ENCODE measurements at regions not wholly inside any gene's neighbourhood (a gene's known extent, or its start where the extent isn't known, plus 50 kb on each side); places are given as distances from the start of the nearest gene placed in this dataset.
A peak's percentile ranks its signal among the peaks of the same experiment; 100 is the strongest.
"Not testable (repeated sequence)": the region's sequence is repeated elsewhere in the genome, so short reads cannot be mapped to it uniquely, and the experiment has no call there.

DNA sequence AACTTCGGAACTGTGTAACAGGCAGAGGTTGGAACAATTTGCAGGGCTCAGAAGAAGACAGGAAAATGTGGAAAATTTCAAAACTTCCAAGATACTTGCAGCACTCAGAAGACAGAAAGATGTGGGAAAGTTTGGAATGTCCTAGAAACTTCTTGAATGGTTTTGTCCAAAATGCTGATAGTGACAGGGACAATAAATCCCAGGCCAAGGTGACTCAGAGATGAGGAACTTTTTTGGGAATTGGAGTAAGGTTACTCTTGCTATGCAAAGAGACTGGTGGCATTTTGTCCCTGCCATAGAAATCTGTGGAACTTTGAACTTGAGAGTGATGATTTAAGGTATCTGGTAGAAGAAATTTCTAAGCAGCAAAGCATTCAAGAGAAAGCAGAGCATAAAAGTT lies 2055.6 kb upstream of the C9orf72 start:
- H4K91ac ChIP-seq (ENCODE audit: low read depth, low read length); H3K18ac ChIP-seq (ENCODE audit: low read length); H2AFZ ChIP-seq (ENCODE audit: insufficient read depth, low read length, poor library complexity); H4K8ac ChIP-seq (ENCODE audit: low read depth, low read length); H3K36me3 ChIP-seq (ENCODE audit: control insufficient read depth in 1 of 2, insufficient read depth in 2 of 2, low read length in 2 of 2); H2BK120ac ChIP-seq (ENCODE audit: insufficient read depth, low read length, poor library complexity); H3K4me3 ChIP-seq (ENCODE audit: low read depth, low read length); H3K9me3 ChIP-seq (ENCODE audit: insufficient read depth, low read depth, low read length); H3K4me1 ChIP-seq (ENCODE audit: control insufficient read depth in 1 of 2, insufficient read depth in 2 of 2, low read length in 2 of 2); H3K4ac ChIP-seq (ENCODE audit: low read depth, low read length); H3K14ac ChIP-seq (ENCODE audit: low read length); H3K23ac ChIP-seq (ENCODE audit: low read length); H2BK5ac ChIP-seq (ENCODE audit: low read depth, low read length, poor library complexity); H2BK12ac ChIP-seq (ENCODE audit: low read length); H3K4me2 ChIP-seq (ENCODE audit: low read length); H3K79me2 ChIP-seq (ENCODE audit: control insufficient read depth, insufficient read depth, low read length, poor library complexity); H2AK5ac ChIP-seq (ENCODE audit: low read length); H4K12ac ChIP-seq (ENCODE audit: low read depth, low read length); H3K79me1 ChIP-seq (ENCODE audit: low read length); H3K27me3 ChIP-seq (ENCODE audit: insufficient read depth, low read length); H3K27ac ChIP-seq (ENCODE audit: low read depth, low read length); H3K9ac ChIP-seq (ENCODE audit: low read length): not testable (repeated sequence)
- no CpG with 5 or more reads among the region's 1 CpG for WGBS (ENCODE audit: extremely low coverage, insufficient coverage, insufficient read length)
- peak in 1 of 2 donors; percentile 5 for DNase-seq

DNA sequence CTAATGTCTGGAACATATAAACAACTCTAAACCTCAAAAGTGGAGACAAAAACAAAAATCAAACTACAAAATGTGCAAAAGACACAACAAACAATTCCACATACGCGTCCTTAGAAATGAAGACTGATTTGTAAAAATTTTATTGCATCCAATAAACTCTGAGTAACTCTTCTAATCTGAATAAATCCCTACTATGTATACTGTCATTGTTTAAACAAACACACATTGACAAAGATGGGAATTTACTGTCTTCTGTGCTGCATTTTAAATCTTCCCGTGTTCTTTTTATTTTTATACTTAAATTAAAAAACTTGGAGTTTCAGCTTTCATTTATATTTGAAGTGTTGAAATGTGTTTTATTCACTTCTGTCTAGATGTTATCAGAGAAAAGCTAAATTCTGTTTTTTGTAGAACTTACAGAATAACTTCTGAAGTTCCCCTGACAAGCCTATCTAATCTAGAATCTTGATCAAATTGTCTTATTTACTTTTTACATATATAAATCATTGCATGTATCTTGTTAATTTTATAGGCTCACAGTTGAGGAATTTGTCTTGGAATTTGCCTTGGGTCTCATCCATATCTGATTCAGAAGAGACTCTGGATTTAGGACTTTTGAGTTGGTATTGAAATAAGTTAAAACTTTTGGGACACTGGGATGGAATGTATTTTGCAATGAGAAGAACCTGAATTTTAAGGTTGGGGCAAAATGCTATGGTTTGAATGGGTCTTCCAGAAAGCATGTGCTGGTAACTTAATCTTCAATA lies 2064.4 kb upstream of the C9orf72 start:
- H3K18ac ChIP-seq (ENCODE audit: low read length) = no peak overlapping the region
- H2AK5ac ChIP-seq (ENCODE audit: low read length) = no peak overlapping the region
- H3K4me2 ChIP-seq (ENCODE audit: low read length) = no peak overlapping the region
- no peak overlapping the region for H4K91ac ChIP-seq (ENCODE audit: low read depth, low read length)
- no peak overlapping the region for H3K27ac ChIP-seq (ENCODE audit: low read depth, low read length)
- H3K27me3 ChIP-seq (ENCODE audit: insufficient read depth, low read length) = no peaks in the 10 kb centered on the region
- no peak overlapping the region for H2BK5ac ChIP-seq (ENCODE audit: low read depth, low read length, poor library complexity)
- no peak overlapping the region for H4K12ac ChIP-seq (ENCODE audit: low read depth, low read length)
- no peak overlapping the region for H2BK120ac ChIP-seq (ENCODE audit: insufficient read depth, low read length, poor library complexity)
- no peak overlapping the region for H3K4ac ChIP-seq (ENCODE audit: low read depth, low read length)
- no peaks in the 10 kb centered on the region for H3K79me2 ChIP-seq (ENCODE audit: control insufficient read depth, insufficient read depth, low read length, poor library complexity)
- no peak overlapping the region for H3K4me3 ChIP-seq (ENCODE audit: low read depth, low read length)
- H3K9ac ChIP-seq (ENCODE audit: low read length) = no peak overlapping the region
- H4K8ac ChIP-seq (ENCODE audit: low read depth, low read length) = no peak overlapping the region
- H3K23ac ChIP-seq (ENCODE audit: low read length) = no peak overlapping the region
- WGBS (ENCODE audit: extremely low coverage, insufficient coverage, insufficient read length) = no CpG with 5 or more reads among the region's 3 CpGs
- no peaks in the 10 kb centered on the region for H3K79me1 ChIP-seq (ENCODE audit: low read length)
- H2AFZ ChIP-seq (ENCODE audit: insufficient read depth, low read length, poor library complexity) = no peak overlapping the region
- no peaks in the 10 kb centered on the region for H3K4me1 ChIP-seq (ENCODE audit: control insufficient read depth in 1 of 2, insufficient read depth in 2 of 2, low read length in 2 of 2)
- H3K14ac ChIP-seq (ENCODE audit: low read length) = no peak overlapping the region
- H3K9me3 ChIP-seq (ENCODE audit: insufficient read depth, low read depth, low read length) = no peaks in the 10 kb centered on the region
- H2BK12ac ChIP-seq (ENCODE audit: low read length) = no peak overlapping the region
- DNase-seq = peak in 1 of 2 donors; percentile 8
- H3K36me3 ChIP-seq (ENCODE audit: control insufficient read depth in 1 of 2, insufficient read depth in 2 of 2, low read length in 2 of 2) = no peaks in the 10 kb centered on the region

DNA sequence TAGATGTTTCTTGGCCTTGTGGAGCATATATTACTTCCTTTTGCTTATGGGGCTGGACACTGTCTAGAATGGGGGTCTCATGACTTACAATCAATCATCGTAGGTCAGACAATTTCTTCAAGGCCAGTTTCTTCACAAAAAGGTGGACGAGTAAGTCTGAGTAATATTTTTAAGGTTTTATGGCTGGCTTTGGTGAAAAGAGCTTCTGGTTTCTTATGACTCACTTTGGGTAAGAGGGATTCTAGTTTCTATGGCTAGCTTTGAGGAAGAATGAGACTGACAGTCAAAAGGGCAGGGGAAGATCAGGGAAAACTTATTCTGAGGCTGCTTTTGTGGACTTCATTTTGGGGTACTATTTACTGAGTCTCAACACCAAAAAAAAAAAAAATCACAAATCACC lies 2067.2 kb upstream of the C9orf72 start:
- H3K27ac ChIP-seq (ENCODE audit: low read depth, low read length) = no peak overlapping the region
- no peak for DNase-seq
- H3K23ac ChIP-seq (ENCODE audit: low read length) = no peak overlapping the region
- no peak overlapping the region for H2BK5ac ChIP-seq (ENCODE audit: low read depth, low read length, poor library complexity)
- no peak overlapping the region for H2AFZ ChIP-seq (ENCODE audit: insufficient read depth, low read length, poor library complexity)
- H3K9me3 ChIP-seq (ENCODE audit: insufficient read depth, low read depth, low read length) = no peaks in the 10 kb centered on the region
- no peak overlapping the region for H3K14ac ChIP-seq (ENCODE audit: low read length)
- WGBS (ENCODE audit: extremely low coverage, insufficient coverage, insufficient read length) = no CpG with 5 or more reads among the region's 2 CpGs
- H3K4me3 ChIP-seq (ENCODE audit: low read depth, low read length) = no peak overlapping the region
- no peak overlapping the region for H3K4me2 ChIP-seq (ENCODE audit: low read length)
- H3K4me1 ChIP-seq (ENCODE audit: control insufficient read depth in 1 of 2, insufficient read depth in 2 of 2, low read length in 2 of 2) = no peaks in the 10 kb centered on the region
- peak overlapping the region; percentile 14 for H2BK12ac ChIP-seq (ENCODE audit: low read length)
- H3K79me1 ChIP-seq (ENCODE audit: low read length) = no peaks in the 10 kb centered on the region
- no peak overlapping the region for H3K18ac ChIP-seq (ENCODE audit: low read length)
- no peak overlapping the region for H2BK120ac ChIP-seq (ENCODE audit: insufficient read depth, low read length, poor library complexity)
- H3K36me3 ChIP-seq (ENCODE audit: control insufficient read depth in 1 of 2, insufficient read depth in 2 of 2, low read length in 2 of 2) = no peaks in the 10 kb centered on the region
- H3K4ac ChIP-seq (ENCODE audit: low read depth, low read length) = no peak overlapping the region
- H3K79me2 ChIP-seq (ENCODE audit: control insufficient read depth, insufficient read depth, low read length, poor library complexity) = no peaks in the 10 kb centered on the region
- no peaks in the 10 kb centered on the region for H3K27me3 ChIP-seq (ENCODE audit: insufficient read depth, low read length)
- H4K91ac ChIP-seq (ENCODE audit: low read depth, low read length) = no peak overlapping the region
- H4K8ac ChIP-seq (ENCODE audit: low read depth, low read length) = no peak overlapping the region
- no peak overlapping the region for H3K9ac ChIP-seq (ENCODE audit: low read length)
- H2AK5ac ChIP-seq (ENCODE audit: low read length) = no peak overlapping the region
- H4K12ac ChIP-seq (ENCODE audit: low read depth, low read length) = no peak overlapping the region

DNA sequence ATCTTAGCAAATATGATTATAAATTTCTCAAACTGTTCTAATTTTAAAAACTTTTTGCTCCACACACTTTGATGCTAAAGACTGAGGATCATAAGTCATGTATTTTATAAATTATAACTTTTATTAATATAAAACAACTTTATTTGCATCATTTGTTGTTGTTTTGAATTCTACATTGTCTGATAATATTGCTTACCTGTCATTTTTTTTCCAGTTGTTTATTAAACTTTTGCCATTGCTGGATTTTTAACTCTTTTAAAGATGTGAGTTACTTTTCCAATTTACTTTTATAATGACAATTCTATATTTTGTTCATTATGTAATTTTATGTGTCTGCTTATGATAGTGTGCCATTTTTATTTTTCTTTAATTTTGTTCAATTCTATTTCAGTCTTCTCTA lies 2071.2 kb upstream of the C9orf72 start:
- Histone ChIP-seq H4K8ac (ENCODE audit: low read depth, low read length) (no peak overlapping the region), H2BK120ac (ENCODE audit: insufficient read depth, low read length, poor library complexity) (no peak overlapping the region), H3K4me1 (ENCODE audit: control insufficient read depth in 1 of 2, insufficient read depth in 2 of 2, low read length in 2 of 2) (no peaks in the 10 kb centered on the region), H3K79me1 (ENCODE audit: low read length) (no peaks in the 10 kb centered on the region), H4K91ac (ENCODE audit: low read depth, low read length) (no peak overlapping the region), H3K18ac (ENCODE audit: low read length) (no peak overlapping the region), H4K12ac (ENCODE audit: low read depth, low read length) (no peak overlapping the region), H2AK5ac (ENCODE audit: low read length) (no peak overlapping the region), H3K27me3 (ENCODE audit: insufficient read depth, low read length) (no peaks in the 10 kb centered on the region), H3K27ac (ENCODE audit: low read depth, low read length) (no peak overlapping the region), H2BK5ac (ENCODE audit: low read depth, low read length, poor library complexity) (no peak overlapping the region), H3K79me2 (ENCODE audit: control insufficient read depth, insufficient read depth, low read length, poor library complexity) (no peaks in the 10 kb centered on the region), H3K14ac (ENCODE audit: low read length) (no peak overlapping the region), H3K9me3 (ENCODE audit: insufficient read depth, low read depth, low read length) (no peaks in the 10 kb centered on the region), H2BK12ac (ENCODE audit: low read length) (no peak overlapping the region), H3K36me3 (ENCODE audit: control insufficient read depth in 1 of 2, insufficient read depth in 2 of 2, low read length in 2 of 2) (no peaks in the 10 kb centered on the region), H3K4ac (ENCODE audit: low read depth, low read length) (no peak overlapping the region), H3K4me2 (ENCODE audit: low read length) (no peak overlapping the region), H2AFZ (ENCODE audit: insufficient read depth, low read length, poor library complexity) (no peak overlapping the region), H3K4me3 (ENCODE audit: low read depth, low read length) (no peak overlapping the region), H3K9ac (ENCODE audit: low read length) (no peak overlapping the region), H3K23ac (ENCODE audit: low read length) (no peak overlapping the region)
- DNase-seq = no peak
